ENCODE measurements at regions not wholly inside any gene's neighbourhood (a gene's known extent, or its start where the extent isn't known, plus 50 kb on each side); places are given as distances from the start of the nearest gene placed in this dataset.

DNA sequence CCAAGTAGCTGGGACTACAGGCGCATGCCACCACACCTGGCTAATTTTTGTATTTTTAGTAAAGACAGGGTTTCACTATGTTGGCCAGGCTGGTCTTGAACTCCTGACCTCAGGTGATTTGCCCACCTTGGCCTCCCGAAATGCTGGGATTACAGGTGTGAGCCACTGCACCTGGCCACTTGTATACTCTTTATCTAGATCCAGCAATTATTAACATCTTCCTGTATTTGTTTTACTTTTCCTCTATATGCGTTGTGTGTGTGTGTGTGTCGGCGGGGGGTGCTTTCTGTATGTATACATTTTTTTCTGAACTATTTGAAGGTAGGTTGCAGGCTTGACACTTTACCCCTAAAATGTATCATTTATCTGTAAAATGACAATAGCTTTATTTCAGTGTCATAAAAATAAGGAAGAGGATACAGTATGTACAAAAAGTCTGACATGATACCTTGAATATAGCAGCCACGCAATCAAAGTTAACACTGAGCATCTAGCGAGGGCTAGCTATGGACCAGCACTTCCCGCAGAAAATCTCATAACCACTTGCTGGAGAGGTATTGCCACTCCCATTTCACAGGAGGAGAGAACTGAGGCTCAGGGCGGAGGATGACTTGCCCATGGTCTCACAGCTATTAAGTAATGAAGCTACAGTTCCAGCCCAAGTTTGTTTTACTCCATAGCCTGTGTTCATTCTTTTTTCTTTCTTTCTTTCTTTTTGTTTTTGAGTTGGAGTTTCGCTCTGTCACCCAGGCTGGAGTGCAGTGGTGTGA lies 251.3 kb downstream of the MYCN start:
- TF ChIP-seq CTCF (conservative IDR thresholded peaks at IDR 0.05; ENCODE audit: low read depth, low read length): no peak
- no peak for TF ChIP-seq MAFK (IDR thresholded peaks at IDR 0.05; ENCODE audit: low read depth, low read length)
- no peak for TF ChIP-seq NFE2L2 (IDR thresholded peaks at IDR 0.05; ENCODE audit: low read depth, low read length)
- no peak for TF ChIP-seq RAD21 (IDR thresholded peaks at IDR 0.05; ENCODE audit: low read length)
- no peak for TF ChIP-seq BHLHE40 (IDR thresholded peaks at IDR 0.05; ENCODE audit: low read depth, low read length)
- TF ChIP-seq, protein P1, sequence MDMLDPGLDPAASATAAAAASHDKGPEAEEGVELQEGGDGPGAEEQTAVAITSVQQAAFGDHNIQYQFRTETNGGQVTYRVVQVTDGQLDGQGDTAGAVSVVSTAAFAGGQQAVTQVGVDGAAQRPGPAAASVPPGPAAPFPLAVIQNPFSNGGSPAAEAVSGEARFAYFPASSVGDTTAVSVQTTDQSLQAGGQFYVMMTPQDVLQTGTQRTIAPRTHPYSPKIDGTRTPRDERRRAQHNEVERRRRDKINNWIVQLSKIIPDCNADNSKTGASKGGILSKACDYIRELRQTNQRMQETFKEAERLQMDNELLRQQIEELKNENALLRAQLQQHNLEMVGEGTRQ (IDR thresholded peaks at IDR 0.05; ENCODE audit: low read depth, low read length): no peak
- no peak for TF ChIP-seq POLR2A (IDR thresholded peaks at IDR 0.05; ENCODE audit: low read depth, low read length)
- no peak for TF ChIP-seq ELK1 (IDR thresholded peaks at IDR 0.05; ENCODE audit: borderline replicate concordance, low read depth, low read length)
- TF ChIP-seq FOS (IDR thresholded peaks at IDR 0.05; ENCODE audit: low read depth, low read length): no peak
- TF ChIP-seq CHD1 (IDR thresholded peaks at IDR 0.05; ENCODE audit: low read depth, low read length): no peak
- TF ChIP-seq RFX5 (IDR thresholded peaks at IDR 0.05; ENCODE audit: low read depth, low read length): no peak
- no peak for TF ChIP-seq SMC3 (IDR thresholded peaks at IDR 0.05; ENCODE audit: low read depth, low read length)
- TF ChIP-seq CEBPB (IDR thresholded peaks at IDR 0.05; ENCODE audit: low read depth, low read length): no peak

Measured in IMR-90 (cell line).